Urinary bladder (tissue), 3 donors: ENCODE measurements at regions not wholly inside any gene's neighbourhood (a gene's known extent, or its start where the extent isn't known, plus 50 kb on each side); places are given as distances from the start of the nearest gene placed in this dataset.
A peak's percentile ranks its signal among the peaks of the same experiment; 100 is the strongest.

Source experiments
- DNase-seq: peaks from one replicate; pipeline ENCODE4 v3.0.0-alpha.2; 2015; ENCODE audit errors: extremely low spot score
- H3K27ac ChIP-seq: one replicate; pipeline ENCODE4 v1.5.1; 2013; ENCODE audit warnings: low read depth, mild to moderate bottlenecking, moderate library complexity
- H3K36me3 ChIP-seq: one replicate; pipeline ENCODE4 v1.6.1; 2013; ENCODE audit warnings: mild to moderate bottlenecking, moderate library complexity; ENCODE audit not compliant: insufficient read depth
- H3K4me1 ChIP-seq: one replicate; pipeline ENCODE4 v1.6.1; 2013; ENCODE audit warnings: mild to moderate bottlenecking, moderate library complexity; ENCODE audit not compliant: insufficient read depth
- H3K4me3 ChIP-seq: one replicate; pipeline ENCODE4 v1.5.1; 2013; ENCODE audit warnings: low read depth, low read length
- WGBS: extraction: QIAGEN DNeasy Blood & Tissue Kit; methylation state at CpG from one replicate; pipeline ENCODE4 v1.1.7; 2013; 5-methylcytosine and 5-hydroxymethylcytosine counted together
- donor health status: healthy with polysubstance abuse.
- donor health status: healthy.

- WGBS: 79% methylated on average over 4 of the region's 4 CpGs
- H3K36me3 ChIP-seq: no peaks in the 10 kb centered on the region
- no peak for DNase-seq
- no peaks in the 10 kb centered on the region for H3K4me1 ChIP-seq
- no peak overlapping the region for H3K27ac ChIP-seq
- no peak overlapping the region for H3K4me3 ChIP-seq
These were observed 966.3 kb downstream of the FSTL5 start for GRCh38 chr4:161197474-161197873.

- H3K36me3 ChIP-seq: no peaks in the 10 kb centered on the region
- H3K4me3 ChIP-seq: no peak overlapping the region
- H3K4me1 ChIP-seq: no peaks in the 10 kb centered on the region
- H3K27ac ChIP-seq: no peak overlapping the region
- DNase-seq: no peak
- 50% methylated on average over 4 of the region's 4 CpGs for WGBS
These were observed 974.3 kb downstream of the FSTL5 start for GRCh38 chr4:161189286-161190134.

- no peaks in the 10 kb centered on the region for H3K36me3 ChIP-seq
- H3K27ac ChIP-seq: no peak overlapping the region
- DNase-seq: no peak
- no peak overlapping the region for H3K4me3 ChIP-seq
- H3K4me1 ChIP-seq: no peaks in the 10 kb centered on the region
- 93% methylated on average over 6 of the region's 6 CpGs for WGBS
These were observed 975.2 kb downstream of the FSTL5 start for GRCh38 chr4:161188578-161188977.

GRCh38 chr4:161187569-161187968 lies 976.2 kb downstream of the FSTL5 start:
- Histone ChIP-seq H3K27ac (no peak overlapping the region), H3K4me1 (no peaks in the 10 kb centered on the region), H3K36me3 (no peaks in the 10 kb centered on the region), H3K4me3 (no peak overlapping the region)
- WGBS: 84% methylated on average over 1 of the region's 1 CpG
- no peak for DNase-seq

GRCh38 chr4:161186750-161187149 lies 977.0 kb downstream of the FSTL5 start:
- Histone ChIP-seq H3K36me3 (no peaks in the 10 kb centered on the region), H3K4me3 (no peak overlapping the region), H3K4me1 (no peaks in the 10 kb centered on the region), H3K27ac (no peak overlapping the region)
- 27% methylated on average over 2 of the region's 2 CpGs for WGBS
- DNase-seq: no peak

- H3K27ac ChIP-seq: no peak overlapping the region
- WGBS: 56% methylated on average over 1 of the region's 1 CpG
- no peaks in the 10 kb centered on the region for H3K4me1 ChIP-seq
- peak; percentile 31 for DNase-seq
- H3K36me3 ChIP-seq: no peaks in the 10 kb centered on the region
- H3K4me3 ChIP-seq: no peak overlapping the region
These were observed 977.8 kb downstream of the FSTL5 start for GRCh38 chr4:161186012-161186411.

- Histone ChIP-seq H3K4me3 (no peak overlapping the region), H3K27ac (no peak overlapping the region), H3K4me1 (no peaks in the 10 kb centered on the region), H3K36me3 (no peaks in the 10 kb centered on the region)
- 74% methylated on average over 3 of the region's 3 CpGs for WGBS
- no peak for DNase-seq
These were observed 980.1 kb downstream of the FSTL5 start for GRCh38 chr4:161183729-161184128.

- Histone ChIP-seq H3K27ac (no peak overlapping the region), H3K4me1 (no peaks in the 10 kb centered on the region), H3K36me3 (no peaks in the 10 kb centered on the region), H3K4me3 (no peak overlapping the region)
- no peak for DNase-seq
- 60% methylated on average over 3 of the region's 3 CpGs for WGBS
These were observed 980.9 kb downstream of the FSTL5 start for GRCh38 chr4:161182913-161183312.

- no peak overlapping the region for H3K27ac ChIP-seq
- DNase-seq: no peak
- no peak overlapping the region for H3K4me3 ChIP-seq
- WGBS: 68% methylated on average over 5 of the region's 5 CpGs
- H3K36me3 ChIP-seq: no peaks in the 10 kb centered on the region
- no peaks in the 10 kb centered on the region for H3K4me1 ChIP-seq
These were observed 985.5 kb downstream of the FSTL5 start for GRCh38 chr4:161178310-161178709.

- H3K27ac ChIP-seq: no peak overlapping the region
- H3K36me3 ChIP-seq: no peaks in the 10 kb centered on the region
- no peak overlapping the region for H3K4me3 ChIP-seq
- no peak for DNase-seq
- no peaks in the 10 kb centered on the region for H3K4me1 ChIP-seq
- WGBS: 79% methylated on average over 1 of the region's 1 CpG
These were observed 991.3 kb downstream of the FSTL5 start for GRCh38 chr4:161172396-161173026.

- H3K36me3 ChIP-seq: no peaks in the 10 kb centered on the region
- no peaks in the 10 kb centered on the region for H3K4me1 ChIP-seq
- no peak for DNase-seq
- H3K27ac ChIP-seq: no peak overlapping the region
- no peak overlapping the region for H3K4me3 ChIP-seq
These were observed 996.3 kb downstream of the FSTL5 start for GRCh38 chr4:161167539-161167938.

- no peak for DNase-seq
- no peak overlapping the region for H3K27ac ChIP-seq
- WGBS: 42% methylated on average over 3 of the region's 3 CpGs
- no peak overlapping the region for H3K4me3 ChIP-seq
- H3K4me1 ChIP-seq: no peaks in the 10 kb centered on the region
- no peaks in the 10 kb centered on the region for H3K36me3 ChIP-seq
These were observed 1003.1 kb downstream of the FSTL5 start for GRCh38 chr4:161160718-161161117.

GRCh38 chr4:161148051-161148450 lies 1015.7 kb downstream of the FSTL5 start:
- Histone ChIP-seq H3K27ac (no peak overlapping the region), H3K4me1 (no peaks in the 10 kb centered on the region), H3K4me3 (no peak overlapping the region), H3K36me3 (no peaks in the 10 kb centered on the region)
- WGBS: 87% methylated on average over 2 of the region's 2 CpGs
- DNase-seq: no peak

- Histone ChIP-seq H3K4me3 (no peak overlapping the region), H3K36me3 (no peaks in the 10 kb centered on the region), H3K4me1 (no peaks in the 10 kb centered on the region), H3K27ac (no peak overlapping the region)
- DNase-seq: no peak
- WGBS: 84% methylated on average over 3 of the region's 3 CpGs
These were observed 1020.4 kb downstream of the FSTL5 start for GRCh38 chr4:161143375-161143774.
